Activated T-cell treated with anti-CD3 and anti-CD28 coated beads, Interleukin-2, amount 50 U/mL, for 1 hour (primary cell): ENCODE measurements at regions not wholly inside any gene's neighbourhood (a gene's known extent, or its start where the extent isn't known, plus 50 kb on each side); places are given as distances from the start of the nearest gene placed in this dataset.
"Not testable (repeated sequence)": the region's sequence is repeated elsewhere in the genome, so short reads cannot be mapped to it uniquely, and the experiment has no call there.

ENCODE experiments used
- DNase-seq: peaks from one replicate; pipeline ENCODE4 v3.0.0-alpha.2; 2020

DNA sequence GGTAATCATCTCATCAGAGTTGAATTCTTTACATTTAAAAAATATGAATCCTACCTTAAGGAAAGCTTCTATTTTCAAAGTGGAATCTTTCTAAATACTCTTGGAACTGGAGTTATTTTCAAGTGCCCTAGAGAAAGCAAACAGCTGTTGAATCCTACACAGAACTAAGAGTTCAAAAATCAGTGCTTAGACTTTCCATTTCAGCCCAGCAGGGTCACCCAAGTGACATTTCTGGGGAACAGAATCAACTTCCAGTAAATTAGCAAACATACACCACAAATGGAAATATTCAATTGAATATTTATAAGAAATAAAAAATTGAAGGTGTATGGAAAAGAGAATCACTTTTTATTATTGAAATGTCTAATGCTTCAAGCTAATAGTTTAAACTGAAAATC, 427.7 kb upstream of the NOX3 start:
- no peak for DNase-seq

DNA sequence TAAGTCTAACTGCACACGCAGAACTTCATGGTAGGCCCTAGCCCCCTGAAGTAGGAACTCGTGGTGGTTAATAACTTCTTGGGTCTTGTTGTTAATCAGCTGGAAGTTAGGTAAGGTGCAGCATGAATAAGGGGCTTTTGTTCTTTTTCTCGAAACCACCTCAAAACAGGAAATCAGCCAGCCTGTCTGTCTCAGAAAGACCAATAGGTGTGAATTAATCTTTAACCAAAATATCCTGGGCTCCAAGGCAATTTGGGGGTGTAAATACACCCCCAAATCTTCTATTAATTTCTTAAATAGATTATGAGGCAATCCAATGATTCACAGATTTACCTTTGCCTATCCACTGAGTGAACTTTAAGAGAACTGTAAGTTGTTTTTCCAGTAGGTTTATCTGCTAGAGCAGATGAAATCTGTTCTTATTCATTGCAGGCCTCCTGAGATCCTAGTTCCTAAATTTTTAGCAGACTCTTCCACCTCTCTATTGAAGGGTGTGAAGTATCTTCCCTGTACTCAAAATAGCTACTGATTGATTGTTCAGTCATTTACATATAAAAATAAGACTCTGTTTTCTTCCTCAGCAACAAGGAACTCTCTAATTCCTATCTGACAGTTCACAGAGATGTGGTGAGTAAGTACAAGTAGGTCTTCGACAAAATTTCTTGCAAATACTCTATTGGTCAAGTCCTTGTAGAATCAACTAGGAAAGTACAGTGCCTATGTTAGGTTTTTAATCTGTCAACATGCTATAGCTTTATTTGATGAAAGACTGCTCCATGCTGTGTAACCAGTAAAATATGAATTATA, 427.1 kb upstream of the NOX3 start:
- DNase-seq = no peak

DNA sequence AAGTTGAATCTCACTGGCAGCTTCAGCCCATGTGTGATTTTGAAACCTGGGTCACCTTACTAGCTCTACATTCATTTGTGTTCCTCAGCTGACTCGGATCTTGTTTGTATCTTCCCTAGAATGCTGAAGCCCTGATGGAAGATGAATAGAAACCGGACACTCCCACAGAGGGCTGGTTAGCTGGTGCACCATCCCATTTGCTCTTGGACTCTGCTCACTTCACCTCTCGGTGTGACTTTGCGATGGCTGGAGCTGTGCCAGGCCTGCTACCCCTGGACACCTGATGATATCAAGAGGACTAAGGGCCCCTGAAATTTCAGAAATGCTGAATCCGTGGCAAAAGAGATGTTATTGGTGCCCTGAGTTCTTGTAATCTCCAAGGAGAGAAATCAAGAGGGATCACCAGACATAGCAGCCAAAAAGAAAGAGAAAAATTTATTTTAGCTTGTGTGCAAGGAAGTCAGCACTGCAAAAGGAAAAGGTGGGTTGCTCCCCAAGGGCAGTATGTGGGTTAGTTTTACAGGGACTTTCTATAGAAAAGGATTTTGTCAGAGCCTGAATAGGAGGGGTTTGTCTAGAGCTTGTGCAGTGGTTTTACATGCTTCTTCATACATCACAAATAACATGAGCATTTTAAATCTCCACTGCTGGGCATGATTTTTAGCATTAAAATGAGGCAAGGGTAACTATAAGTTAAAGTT, 426.3 kb upstream of the NOX3 start:
- no peak for DNase-seq

DNA sequence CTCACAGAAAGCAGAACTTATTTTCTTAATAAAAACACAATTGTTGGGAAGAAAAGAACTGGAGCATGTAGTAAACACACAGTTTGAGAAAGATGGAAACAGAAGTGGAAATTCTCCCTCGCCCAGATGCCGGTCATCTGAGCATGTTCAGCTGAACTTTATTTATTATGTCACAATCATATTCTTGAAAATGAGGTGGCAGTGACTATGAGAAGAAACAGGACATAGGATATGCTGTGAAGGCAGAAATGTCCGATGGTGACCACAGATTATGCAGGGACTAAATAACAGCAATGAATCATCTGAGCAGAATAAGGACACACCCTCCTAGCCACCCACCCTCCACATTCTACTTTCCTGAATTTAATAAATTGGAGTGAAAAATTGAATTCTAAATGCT, 425.3 kb upstream of the NOX3 start:
- no peak for DNase-seq

DNA sequence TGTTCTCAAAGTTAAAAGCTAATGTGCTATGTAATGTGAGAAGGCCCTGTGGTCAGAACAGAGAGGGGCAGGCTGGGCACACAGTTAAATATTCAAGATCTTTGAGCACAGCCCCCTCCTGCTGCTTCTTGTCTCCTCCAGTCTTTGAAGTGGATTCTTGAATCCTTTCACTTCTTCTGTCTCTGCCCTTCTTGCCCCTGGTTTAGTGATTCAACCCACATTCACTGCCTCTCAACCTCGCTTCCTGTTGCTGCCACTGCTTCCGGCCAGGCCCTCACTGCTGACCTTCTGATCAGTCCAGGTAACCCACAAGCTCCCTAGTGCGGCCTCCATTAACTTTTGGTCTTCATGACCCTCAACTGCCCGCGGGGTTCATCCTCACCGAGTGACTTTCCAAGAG, 417.3 kb upstream of the NOX3 start:
- DNase-seq = no peak

DNA sequence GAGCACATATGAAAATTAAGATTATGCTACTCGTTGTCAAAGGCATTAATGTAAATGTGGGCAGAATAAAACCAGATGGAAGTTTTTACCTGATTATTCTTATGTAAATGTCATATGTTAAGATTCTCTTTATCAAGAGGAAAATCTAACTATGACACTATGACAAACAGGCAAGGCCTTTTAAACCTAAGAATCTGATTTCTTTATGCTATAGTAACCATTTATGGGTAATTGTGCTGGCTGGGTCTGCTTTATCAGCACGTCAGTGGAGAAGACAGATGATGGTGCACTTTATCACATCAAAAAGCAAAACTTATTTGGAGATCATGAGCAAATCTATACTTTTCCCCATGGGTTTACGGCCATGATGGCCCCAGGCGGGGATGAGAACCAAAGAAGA, 412.0 kb upstream of the NOX3 start:
- no peak for DNase-seq

DNA sequence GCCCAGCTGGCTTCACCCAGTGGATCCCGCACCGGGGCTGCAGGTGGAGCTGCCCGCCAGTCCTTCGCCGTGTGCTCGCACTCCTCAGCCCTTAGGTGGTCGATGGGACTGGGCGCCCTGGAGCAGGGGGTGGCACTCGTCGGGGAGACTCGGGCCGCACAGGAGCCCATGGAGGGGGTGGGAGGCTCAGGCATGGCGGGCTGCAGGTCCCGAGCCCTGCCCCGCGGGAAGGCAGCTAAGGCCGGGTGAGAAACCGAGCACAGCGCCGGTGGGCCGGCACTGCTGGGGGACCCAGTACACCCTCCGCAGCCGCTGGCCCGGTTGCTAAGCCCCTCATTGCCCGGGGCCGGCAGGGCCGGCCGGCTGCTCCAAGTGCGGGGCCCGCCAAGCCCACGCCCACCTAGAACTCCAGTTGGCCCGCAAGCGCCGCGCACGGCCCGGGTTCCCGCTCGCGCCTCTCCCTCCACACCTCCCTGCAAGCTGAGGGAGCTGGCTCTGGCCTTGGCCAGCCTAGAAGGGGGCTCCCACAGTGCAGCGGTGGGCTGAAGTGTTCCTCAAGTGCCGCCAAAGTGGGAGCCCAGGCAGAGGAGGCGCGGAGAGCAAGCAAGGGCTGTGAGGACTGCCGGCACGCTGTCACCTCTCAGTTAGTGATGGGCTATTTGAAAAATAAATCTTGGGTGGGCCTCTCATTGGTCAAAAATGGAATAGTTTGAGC, 411.2 kb upstream of the NOX3 start:
- DNase-seq = not testable (repeated sequence)

DNA sequence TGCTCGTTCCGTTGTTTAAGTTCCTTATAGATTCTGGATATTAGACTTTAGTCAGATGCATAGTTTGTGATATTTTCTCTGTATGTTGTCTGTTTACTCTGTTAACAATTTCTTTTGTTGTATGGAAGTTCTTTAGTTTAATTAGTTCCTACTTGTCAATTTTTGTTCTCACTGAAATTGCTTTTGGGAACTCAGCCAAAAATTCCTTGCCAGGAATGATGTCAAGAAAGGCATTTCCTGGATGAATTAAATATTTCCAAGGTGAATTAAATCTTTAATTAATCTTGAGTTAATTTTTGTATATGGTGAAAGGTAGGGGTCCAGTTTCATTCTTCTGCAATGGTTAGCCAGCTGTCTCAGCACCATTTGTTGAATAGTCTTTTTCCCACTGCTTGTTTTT, 406.2 kb upstream of the NOX3 start:
- no peak for DNase-seq

DNA sequence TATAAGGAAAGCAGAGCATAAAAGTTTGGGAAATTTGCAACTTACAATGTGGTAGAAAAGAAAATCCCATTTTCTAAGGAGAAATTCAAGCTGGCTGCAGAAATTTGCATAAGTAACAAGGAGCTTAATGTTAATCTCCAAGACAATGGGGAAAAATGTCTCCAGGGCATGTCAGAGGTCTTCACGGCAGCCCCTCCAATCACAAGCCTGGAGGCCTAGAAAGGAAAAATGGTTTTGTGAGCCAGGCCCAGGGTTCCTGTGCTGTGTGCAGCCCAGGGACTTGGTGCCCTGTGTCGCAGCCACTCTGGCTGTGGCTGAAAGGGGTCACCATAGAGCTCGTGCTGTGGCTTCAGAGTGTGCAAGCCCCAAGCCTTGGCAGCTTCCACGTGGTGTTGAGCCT, 403.3 kb upstream of the NOX3 start:
- DNase-seq = not testable (repeated sequence)

DNA sequence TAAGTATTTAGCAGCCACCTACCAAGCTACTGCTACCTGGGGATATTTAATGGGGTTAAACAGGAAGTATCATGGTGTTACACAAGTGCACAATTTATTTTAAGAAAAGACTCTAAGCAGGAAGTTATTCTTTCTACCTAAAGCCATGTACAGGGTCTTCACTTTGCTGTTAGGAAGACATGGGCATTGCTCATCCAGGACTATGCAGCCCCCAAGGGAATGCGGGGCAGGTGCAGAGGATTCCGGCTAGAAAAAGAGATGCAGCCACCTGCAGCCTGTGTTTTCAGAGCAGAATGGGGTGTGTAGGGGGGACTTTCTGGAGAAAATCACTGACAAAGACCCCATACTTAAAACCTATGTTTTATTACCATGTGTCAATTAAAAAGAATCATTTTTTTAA, 399.1 kb upstream of the NOX3 start:
- DNase-seq = no peak

DNA sequence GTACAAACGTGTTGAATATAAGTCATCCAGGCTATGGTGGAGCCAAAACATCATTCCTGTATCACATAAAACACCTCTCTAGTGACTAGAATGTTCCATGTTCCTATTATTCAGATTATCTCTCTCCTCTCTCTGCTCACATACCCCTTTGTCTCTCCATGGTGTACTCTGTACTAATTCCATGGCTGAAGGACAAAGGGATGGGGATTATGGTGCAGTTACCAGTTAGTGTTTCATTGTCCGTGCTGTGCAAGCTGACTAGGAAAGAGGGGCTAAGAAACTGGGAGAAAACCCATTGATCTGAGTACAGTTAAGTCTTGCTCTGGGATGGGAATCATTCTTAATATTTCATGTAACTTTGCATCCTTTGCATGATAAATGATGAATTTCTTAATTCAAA, 397.4 kb upstream of the NOX3 start:
- no peak for DNase-seq

DNA sequence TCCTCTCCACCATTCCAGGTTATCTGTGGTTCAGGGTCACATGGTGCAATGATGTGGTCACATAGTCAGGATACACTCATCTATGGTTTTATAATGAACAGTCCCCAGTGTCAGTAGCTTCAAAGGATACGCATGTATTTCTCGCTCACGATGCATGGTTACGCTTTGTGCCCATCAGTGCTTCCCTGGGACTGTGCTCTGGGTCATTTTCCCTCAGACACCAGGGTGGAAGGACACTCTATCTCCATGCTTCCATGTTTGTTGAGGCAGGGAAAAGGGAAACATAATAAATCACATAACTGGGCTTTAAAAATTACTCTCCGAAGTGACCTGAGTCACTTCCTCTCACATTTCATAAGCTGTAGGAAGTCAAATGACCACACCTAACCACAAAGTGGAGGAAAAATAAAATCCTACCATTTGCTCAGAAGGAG, 394.8 kb upstream of the NOX3 start:
- no peak for DNase-seq

DNA sequence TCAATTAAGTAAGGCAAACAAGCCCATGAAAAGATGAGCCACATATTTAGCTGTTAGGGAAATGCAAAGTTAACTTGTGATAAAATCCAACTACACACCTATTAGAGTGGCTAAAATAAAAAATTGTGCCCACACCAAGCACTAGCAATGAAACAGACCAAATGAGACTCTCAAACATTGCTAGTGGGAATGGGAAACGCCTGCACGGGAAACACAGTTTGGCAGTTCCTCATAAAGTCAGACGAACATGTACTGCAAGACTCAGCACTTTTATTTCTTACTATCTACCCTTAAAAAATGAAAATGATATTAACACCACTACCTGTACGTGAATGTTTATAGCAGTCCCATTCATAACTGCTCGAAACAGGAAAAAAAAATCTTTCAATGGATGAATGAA, 392.1 kb upstream of the NOX3 start:
- DNase-seq = no peak

DNA sequence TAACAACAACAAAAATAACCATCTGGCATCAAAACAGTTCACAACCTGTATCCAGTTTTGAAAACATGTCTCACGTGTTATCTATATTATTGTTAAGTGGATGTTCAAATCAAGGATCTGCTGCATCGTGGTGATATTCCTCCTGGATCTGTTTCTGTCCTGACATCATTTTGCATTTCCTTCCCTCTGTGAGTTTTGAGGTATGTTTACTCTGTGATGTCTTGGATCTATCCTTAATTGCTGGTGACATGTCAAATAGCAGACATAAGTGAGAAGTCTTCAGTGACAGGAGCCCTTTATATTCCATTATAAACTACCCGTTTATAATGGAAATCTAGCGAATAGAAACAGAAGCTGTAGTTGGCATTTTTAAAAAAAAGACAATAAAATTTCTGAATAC, 381.8 kb upstream of the NOX3 start:
- DNase-seq = no peak

DNA sequence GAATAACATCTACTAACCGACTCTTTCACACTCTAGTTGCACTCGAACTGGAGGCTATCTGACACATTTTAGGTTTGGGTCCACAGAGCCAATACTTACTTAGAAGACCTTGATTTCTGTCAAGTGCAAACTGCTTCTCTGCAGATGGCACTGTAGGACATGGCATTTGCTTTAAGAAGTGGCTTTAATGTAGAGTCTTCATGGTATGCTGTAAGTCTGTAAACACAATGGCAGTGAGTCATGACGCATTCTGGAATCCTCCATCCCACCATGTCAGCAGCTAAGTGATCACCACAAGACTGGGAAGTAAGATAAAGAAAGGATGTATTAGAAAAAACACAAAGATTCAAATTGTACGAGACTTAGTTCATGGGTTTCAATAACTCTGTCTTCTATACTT, 377.0 kb upstream of the NOX3 start:
- no peak for DNase-seq

DNA sequence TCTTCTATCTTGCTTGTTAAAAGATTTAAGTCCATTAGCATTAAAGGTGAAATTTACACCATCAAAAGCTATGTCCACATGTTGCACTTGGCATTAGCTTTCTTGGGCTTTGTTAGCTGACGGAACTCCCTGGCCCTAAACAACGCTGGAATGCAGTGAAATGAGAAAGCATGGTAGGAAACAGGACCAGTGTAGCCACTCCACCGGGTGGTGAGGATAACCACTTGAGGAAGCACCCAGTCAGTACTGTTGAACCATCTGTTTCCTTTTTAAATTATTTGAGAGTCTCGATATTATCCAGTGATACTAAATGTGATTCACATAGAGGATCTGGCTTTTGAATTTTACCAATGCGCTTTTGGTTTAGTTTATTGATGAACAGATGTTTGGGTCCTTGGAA, 374.9 kb upstream of the NOX3 start:
- no peak for DNase-seq

DNA sequence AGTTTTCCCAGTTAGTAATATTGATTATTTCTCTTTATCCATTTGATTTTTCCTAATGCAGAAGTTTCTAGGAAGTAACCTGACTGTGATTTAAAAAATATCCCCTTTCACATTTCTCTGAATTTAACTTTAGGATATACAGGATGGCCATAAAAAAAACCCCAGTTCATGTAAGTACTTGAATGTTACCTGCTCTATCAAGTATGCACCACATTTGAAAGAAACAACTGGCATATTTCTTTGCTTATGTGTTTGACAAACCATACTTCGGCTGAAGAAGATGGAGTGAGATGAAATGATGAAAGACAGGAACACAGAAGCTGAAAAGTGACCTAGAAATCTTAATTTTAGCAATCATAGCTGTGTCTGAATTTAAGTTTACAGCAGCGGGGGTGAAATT, 374.0 kb upstream of the NOX3 start:
- DNase-seq = no peak

DNA sequence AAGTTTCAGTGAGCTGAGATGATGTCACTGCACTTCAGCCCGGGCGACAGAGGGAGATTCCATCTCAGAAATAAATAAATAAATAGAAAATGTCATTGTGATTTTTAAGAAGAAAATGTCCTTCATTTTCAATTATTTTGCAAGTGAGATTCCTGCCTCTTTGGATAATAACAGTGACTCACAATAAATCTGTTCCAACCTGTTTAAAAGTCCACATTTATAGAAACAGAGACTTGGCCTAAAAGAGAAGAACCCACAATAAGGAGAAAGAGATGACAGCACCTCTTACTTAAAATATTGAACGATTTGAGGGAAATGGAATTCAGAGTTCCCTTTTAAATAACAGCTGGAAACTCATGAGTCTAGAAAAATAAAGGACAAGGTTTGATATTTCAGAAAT, 373.4 kb upstream of the NOX3 start:
- DNase-seq = no peak

DNA sequence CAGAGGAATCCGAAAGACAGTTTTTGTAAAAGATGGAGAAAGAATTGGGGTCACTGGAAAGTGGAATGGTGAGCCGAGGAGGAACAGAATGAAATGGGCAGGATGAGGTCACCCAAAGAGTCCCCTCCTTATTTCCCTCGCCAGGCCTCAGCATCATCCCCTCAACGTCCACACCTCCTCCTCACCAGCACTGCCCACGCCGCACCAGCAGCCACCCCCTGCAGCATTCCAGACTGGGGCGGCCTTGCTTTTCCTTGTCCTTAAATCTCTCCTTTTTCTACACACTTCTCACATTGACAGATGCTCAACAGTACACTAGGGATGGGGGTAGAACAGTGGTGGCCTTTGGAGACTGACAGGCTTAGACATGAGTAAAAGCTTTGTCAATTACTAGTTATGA, 363.1 kb upstream of the NOX3 start:
- DNase-seq = no peak

DNA sequence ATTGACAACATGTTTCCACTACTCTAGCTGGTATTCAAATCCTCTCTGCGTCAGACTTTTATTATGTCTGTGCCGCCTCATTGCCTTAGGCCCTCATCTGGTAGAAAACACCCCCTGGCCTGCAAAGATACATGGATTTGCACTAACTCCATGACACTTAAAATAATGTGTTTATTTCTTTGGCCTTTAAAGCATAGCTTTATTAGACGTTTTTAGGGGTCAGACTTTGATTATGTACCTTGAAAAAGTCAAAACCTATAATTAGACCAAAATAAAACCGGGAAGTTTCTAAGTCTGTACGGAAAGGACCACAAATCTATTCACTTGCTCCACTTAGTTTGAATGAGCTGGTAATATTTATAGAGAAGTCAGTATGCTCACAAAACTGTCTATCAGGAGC, 357.9 kb upstream of the NOX3 start:
- DNase-seq = no peak

DNA sequence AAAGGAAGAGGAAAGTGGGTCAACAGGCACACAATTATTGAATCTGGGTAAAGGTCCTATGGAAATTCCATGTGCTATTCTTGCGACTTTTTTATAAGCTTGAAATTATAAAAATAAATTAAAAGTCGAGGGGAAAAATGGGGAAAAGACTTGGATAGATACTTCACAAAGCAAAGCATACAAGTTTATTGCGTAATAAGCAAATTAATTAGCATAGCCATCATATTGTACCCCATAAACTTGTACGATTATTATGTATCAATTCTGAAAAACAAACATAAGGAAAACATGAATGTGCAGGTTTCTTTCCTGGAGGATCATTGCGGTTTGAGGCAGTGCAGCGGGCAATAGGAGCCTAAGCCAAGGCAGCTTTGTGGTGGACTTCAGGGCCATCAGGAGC, 351.6 kb upstream of the NOX3 start:
- no peak for DNase-seq

DNA sequence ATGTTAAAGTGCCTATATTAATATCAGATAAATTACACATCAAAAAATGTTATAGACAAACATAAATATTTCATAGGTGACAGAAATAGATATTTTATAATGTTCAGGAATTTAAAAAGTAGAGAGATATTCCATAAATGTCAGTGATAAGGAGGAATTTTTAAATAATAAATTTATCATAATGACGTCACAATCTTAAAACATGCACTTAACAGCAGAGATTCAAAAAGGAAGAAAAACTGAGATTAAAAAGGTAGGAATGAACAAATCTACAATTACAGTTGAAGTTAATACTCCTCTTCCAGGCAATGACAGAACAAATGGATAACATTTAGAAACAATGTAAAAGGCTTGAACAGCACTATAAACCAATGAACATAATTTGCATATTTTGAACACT, 345.4 kb upstream of the NOX3 start:
- no peak for DNase-seq

DNA sequence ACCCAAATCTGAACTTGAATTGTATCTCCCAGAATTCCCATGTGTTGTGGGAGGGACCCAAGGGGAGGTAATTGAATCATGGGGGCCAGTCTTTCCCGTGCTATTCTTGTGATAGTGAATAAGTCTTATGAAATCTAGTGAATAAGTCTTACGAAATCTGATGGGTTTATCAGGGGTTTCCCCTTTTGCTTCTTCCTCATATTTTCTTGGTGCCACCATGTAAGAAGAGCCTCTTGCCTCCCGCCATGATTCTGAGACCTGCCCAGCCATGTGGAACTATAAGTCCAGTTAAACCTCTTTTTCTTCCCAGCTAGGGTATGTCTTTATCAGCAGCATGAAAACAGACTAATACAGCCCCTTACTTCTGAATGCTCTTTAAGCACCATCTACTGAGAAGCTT, 343.2 kb upstream of the NOX3 start:
- DNase-seq = not testable (repeated sequence)

DNA sequence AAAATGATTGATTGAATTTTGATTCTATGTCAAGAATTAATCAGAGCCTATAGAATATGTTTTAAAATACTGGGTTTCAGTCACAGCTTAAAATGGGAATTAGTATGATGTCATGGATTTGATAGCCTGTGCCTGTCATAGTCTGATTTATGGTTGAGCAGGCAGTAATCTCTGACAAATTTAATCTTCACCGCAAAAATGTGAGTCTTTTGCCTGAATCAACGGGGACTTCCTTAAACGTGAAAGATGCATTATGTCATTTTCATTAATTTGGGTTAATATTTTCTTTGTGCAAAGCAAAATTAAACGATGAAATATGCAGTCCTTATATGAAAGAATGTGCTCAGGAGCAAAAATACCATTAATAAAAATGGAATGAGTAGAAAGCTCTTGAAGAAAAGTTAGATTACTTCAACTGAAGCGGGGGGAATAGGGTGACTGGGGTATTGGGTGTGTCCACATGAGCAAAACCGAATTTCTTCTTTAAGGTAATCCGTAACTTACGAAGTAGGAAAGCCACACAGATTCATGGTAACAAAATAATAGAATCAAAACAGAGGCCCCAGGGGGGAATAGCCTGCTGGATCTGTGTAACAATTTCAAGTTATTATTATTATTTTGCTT, 339.6 kb upstream of the NOX3 start:
- DNase-seq = no peak
